ENCODE measurements at regions not wholly inside any gene's neighbourhood (a gene's known extent, or its start where the extent isn't known, plus 50 kb on each side); places are given as distances from the start of the nearest gene placed in this dataset.

- no peak for TF ChIP-seq CTCF (conservative IDR thresholded peaks at IDR 0.05; ENCODE audit: low read depth, low read length)
- DNase-seq (ENCODE audit: low read depth): no peak
- H3K4me3 ChIP-seq (ENCODE audit: low read depth, low read length): no peak overlapping the region
These were observed 174.9 kb downstream of the ZNF281 start for GRCh38 chr1:200234938-200235337.

GRCh38 chr1:200233393-200233792, 176.4 kb downstream of the ZNF281 start:
- no peak overlapping the region for H3K4me3 ChIP-seq (ENCODE audit: low read depth, low read length)
- no peak for TF ChIP-seq CTCF (conservative IDR thresholded peaks at IDR 0.05; ENCODE audit: low read depth, low read length)
- peak; percentile 42 for DNase-seq (ENCODE audit: low read depth)

GRCh38 chr1:200231787-200232231, 178.0 kb downstream of the ZNF281 start:
- H3K4me3 ChIP-seq (ENCODE audit: low read depth, low read length): no peak overlapping the region
- no peak for DNase-seq (ENCODE audit: low read depth)
- TF ChIP-seq CTCF (conservative IDR thresholded peaks at IDR 0.05; ENCODE audit: low read depth, low read length): no peak

GRCh38 chr1:200230671-200231070, 179.2 kb downstream of the ZNF281 start:
- no peak overlapping the region for H3K4me3 ChIP-seq (ENCODE audit: low read depth, low read length)
- TF ChIP-seq CTCF (conservative IDR thresholded peaks at IDR 0.05; ENCODE audit: low read depth, low read length): no peak
- DNase-seq (ENCODE audit: low read depth): no peak

GRCh38 chr1:200228486-200228885, 181.3 kb downstream of the ZNF281 start:
- DNase-seq (ENCODE audit: low read depth): no peak
- H3K4me3 ChIP-seq (ENCODE audit: low read depth, low read length): no peak overlapping the region
- TF ChIP-seq CTCF (conservative IDR thresholded peaks at IDR 0.05; ENCODE audit: low read depth, low read length): no peak

- DNase-seq (ENCODE audit: low read depth): no peak
- TF ChIP-seq CTCF (conservative IDR thresholded peaks at IDR 0.05; ENCODE audit: low read depth, low read length): no peak
- no peak overlapping the region for H3K4me3 ChIP-seq (ENCODE audit: low read depth, low read length)
These were observed 181.8 kb downstream of the ZNF281 start for GRCh38 chr1:200228081-200228480.
